Chondrocyte (in vitro differentiated cells): ENCODE measurements at regions not wholly inside any gene's neighbourhood (a gene's known extent, or its start where the extent isn't known, plus 50 kb on each side); places are given as distances from the start of the nearest gene placed in this dataset.

ENCODE experiments used
- DNase-seq: peaks from one replicate; pipeline ENCODE4 v3.0.0; 2021; ENCODE audit warnings: mixed read lengths, low spot score
- H3K27ac Mint-ChIP-seq: one replicate; pipeline ENCODE4 v1.8.0; 2021; ENCODE audit warnings: mild to moderate bottlenecking, moderate library complexity, mixed read lengths; ENCODE audit not compliant: unreplicated experiment
- H3K27me3 Mint-ChIP-seq: 2 replicates; pipeline ENCODE4 v1.8.0; 2021; ENCODE audit warnings: low read depth, mixed read lengths
- H3K36me3 Mint-ChIP-seq: 2 replicates; pipeline ENCODE4 v1.8.0; 2021; ENCODE audit warnings: low read depth, mixed read lengths
- H3K4me1 Mint-ChIP-seq: 2 replicates; pipeline ENCODE4 v1.8.0; 2021; ENCODE audit warnings: low read depth, mild to moderate bottlenecking, mixed read lengths
- H3K4me3 Mint-ChIP-seq: one replicate; pipeline ENCODE4 v1.8.0; 2021; ENCODE audit warnings: mild to moderate bottlenecking, moderate library complexity, mixed read lengths; ENCODE audit not compliant: unreplicated experiment
- H3K9me3 Mint-ChIP-seq: 2 replicates; pipeline ENCODE4 v1.8.0; 2021; ENCODE audit warnings: low read depth, mixed read lengths
- CTCF ChIP-seq: fragments of 200-600 bp; sonication (generic); IDR thresholded peaks from 2 replicates; pipeline ENCODE4 v1.5.0; 2021; ENCODE audit warnings: antibody characterized with exemption, mild to moderate bottlenecking, moderate library complexity

- Mint-ChIP-seq H3K4me1 (peaks cover 19% of the 10 kb centered on the region), H3K36me3 (no peaks in the 10 kb centered on the region), H3K27ac (peak overlapping the region; percentile 98), H3K4me3 (no peak overlapping the region), H3K9me3 (no peaks in the 10 kb centered on the region), H3K27me3 (no peaks in the 10 kb centered on the region)
- TF ChIP-seq CTCF: no peak
- DNase-seq: no peak
These were observed 138.1 kb upstream of the COL5A1 start for GRCh38 chr9:134503301-134504105.

- no peaks in the 10 kb centered on the region for H3K9me3 Mint-ChIP-seq
- DNase-seq: no peak
- H3K4me3 Mint-ChIP-seq: no peak overlapping the region
- H3K36me3 Mint-ChIP-seq: no peaks in the 10 kb centered on the region
- no peaks in the 10 kb centered on the region for H3K27me3 Mint-ChIP-seq
- TF ChIP-seq CTCF: no peak
- peaks cover 19% of the 10 kb centered on the region for H3K4me1 Mint-ChIP-seq
- no peak overlapping the region for H3K27ac Mint-ChIP-seq
These were observed 137.6 kb upstream of the COL5A1 start for GRCh38 chr9:134504106-134504385.

- H3K9me3 Mint-ChIP-seq: no peaks in the 10 kb centered on the region
- no peaks in the 10 kb centered on the region for H3K36me3 Mint-ChIP-seq
- H3K4me1 Mint-ChIP-seq: peaks cover 22% of the 10 kb centered on the region
- H3K27ac Mint-ChIP-seq: no peak overlapping the region
- H3K4me3 Mint-ChIP-seq: no peak overlapping the region
- no peak for TF ChIP-seq CTCF
- no peaks in the 10 kb centered on the region for H3K27me3 Mint-ChIP-seq
- DNase-seq: no peak
These were observed 136.6 kb upstream of the COL5A1 start for GRCh38 chr9:134505032-134505431.

GRCh38 chr9:134509281-134509680 lies 132.3 kb upstream of the COL5A1 start:
- TF ChIP-seq CTCF: no peak
- DNase-seq: no peak
- Mint-ChIP-seq H3K9me3 (peaks cover 6% of the 10 kb centered on the region), H3K27ac (no peak overlapping the region), H3K36me3 (peaks cover 3% of the 10 kb centered on the region), H3K27me3 (no peaks in the 10 kb centered on the region), H3K4me3 (no peak overlapping the region), H3K4me1 (peaks cover 6% of the 10 kb centered on the region)

- DNase-seq: no peak
- no peak overlapping the region for H3K4me3 Mint-ChIP-seq
- no peaks in the 10 kb centered on the region for H3K27me3 Mint-ChIP-seq
- no peak overlapping the region for H3K27ac Mint-ChIP-seq
- TF ChIP-seq CTCF: no peak
- H3K36me3 Mint-ChIP-seq: peaks cover 3% of the 10 kb centered on the region
- peaks cover 6% of the 10 kb centered on the region for H3K9me3 Mint-ChIP-seq
- H3K4me1 Mint-ChIP-seq: peaks cover 8% of the 10 kb centered on the region
These were observed 131.8 kb upstream of the COL5A1 start for GRCh38 chr9:134509817-134510216.
